Neural progenitor cell (in vitro differentiated cells): ENCODE measurements at regions not wholly inside any gene's neighbourhood (a gene's known extent, or its start where the extent isn't known, plus 50 kb on each side); places are given as distances from the start of the nearest gene placed in this dataset.

Experiments
- CTCF ChIP-seq: fragments of 200-600 bp; sonication (generic); IDR thresholded peaks from 2 replicates; pipeline ENCODE4 v1.5.1; 2017; ENCODE audit warnings: antibody characterized with exemption, mild to moderate bottlenecking
- EZH2 ChIP-seq: fragments of 200-600 bp; sonication (generic); IDR thresholded peaks from 2 replicates; pipeline ENCODE4 v1.6.1; 2017; ENCODE audit warnings: antibody characterized with exemption, mild to moderate bottlenecking, moderate library complexity
- EZH2phosphoT487 ChIP-seq: fragments of 200-600 bp; sonication (generic); IDR thresholded peaks from 2 replicates; pipeline ENCODE4 v1.6.1; 2017; ENCODE audit warnings: antibody characterized with exemption

- TF ChIP-seq EZH2 (no peak), CTCF (no peak), EZH2phosphoT487 (no peak)
Measured at GRCh38 chr4:127007305-127007704, 625.5 kb upstream of the INTU start.
